ENCODE measurements at regions not wholly inside any gene's neighbourhood (a gene's known extent, or its start where the extent isn't known, plus 50 kb on each side); places are given as distances from the start of the nearest gene placed in this dataset.
"Not testable (repeated sequence)": the region's sequence is repeated elsewhere in the genome, so short reads cannot be mapped to it uniquely, and the experiment has no call there.

DNA sequence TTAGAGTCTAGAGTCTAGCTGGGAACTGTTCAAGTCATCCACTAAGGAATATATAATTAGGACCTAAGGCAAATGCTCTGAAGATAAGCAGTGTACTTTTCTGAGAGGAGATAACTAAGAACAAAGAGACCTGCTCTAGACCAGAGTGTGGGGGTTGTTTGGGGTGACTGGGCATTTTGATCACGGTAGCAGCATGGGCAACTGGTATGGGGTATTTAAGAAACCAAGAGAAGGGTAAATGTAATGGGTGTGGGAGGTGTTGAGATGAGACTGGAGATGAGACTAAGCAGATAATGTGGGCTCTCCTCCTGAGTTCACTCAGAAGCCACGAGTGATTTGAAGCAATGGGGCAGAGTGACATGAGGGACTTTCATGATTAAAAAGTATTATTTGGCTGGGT lies 1082.9 kb downstream of the GATA3 start:
- 6 to 11% methylated on average over 2 of the region's 2 CpGs for WGBS, 2 experiments (ENCODE audit: low coverage in 1 of 2, low lambda C conversion rate in 2 of 2, missing lambda C conversion rate in 2 of 2)

DNA sequence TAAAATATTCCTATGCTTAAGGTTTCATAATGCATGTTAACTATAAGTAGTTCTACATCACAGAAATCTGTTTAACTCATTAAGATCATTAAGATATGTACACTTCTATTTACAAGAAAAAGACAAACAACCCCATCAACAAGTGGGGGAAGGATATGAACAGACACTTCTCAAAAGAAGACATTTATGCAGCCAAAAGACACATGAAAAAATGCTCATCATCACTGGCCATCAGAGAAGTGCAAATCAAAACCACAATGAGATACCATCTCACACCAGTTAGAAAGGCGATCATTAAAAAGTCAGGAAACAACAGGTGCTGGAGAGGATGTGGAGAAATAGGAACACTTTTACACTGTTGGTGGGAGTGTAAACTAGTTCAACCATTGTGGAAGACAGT lies 1084.3 kb downstream of the GATA3 start:
- H3K79me2 ChIP-seq (ENCODE audit: insufficient read depth); H3K36me3 ChIP-seq (ENCODE audit: low read depth); H3K9me2 ChIP-seq (ENCODE audit: insufficient read depth); DNase-seq; H3K4me3 ChIP-seq; H3K27me3 ChIP-seq (replicated peaks; ENCODE audit: insufficient read depth); in situ Hi-C loops (cut with MboI); H2AFZ ChIP-seq; H3K27ac ChIP-seq; H3F3A ChIP-seq (ENCODE audit: insufficient read depth); H3K9me3 ChIP-seq (ENCODE audit: low read depth); H4K20me1 ChIP-seq (ENCODE audit: insufficient read depth); H3K9ac ChIP-seq; H3K4me2 ChIP-seq (ENCODE audit: unreplicated experiment); H3K4me1 ChIP-seq (ENCODE audit: insufficient read depth): not testable (repeated sequence)
- 58 to 69% methylated on average over 1 of the region's 1 CpG for WGBS, 2 experiments (ENCODE audit: low coverage in 1 of 2, low lambda C conversion rate in 2 of 2, missing lambda C conversion rate in 2 of 2)

More for the DNA sequence above, 1082.9 kb downstream of the GATA3 start:
- Histone ChIP-seq H3F3A (ENCODE audit: insufficient read depth) (no peaks in the 10 kb centered on the region), H3K27me3 (replicated peaks; ENCODE audit: insufficient read depth) (no peaks in the 10 kb centered on the region), H3K4me2 (ENCODE audit: unreplicated experiment) (no peak overlapping the region), H2AFZ (no peak overlapping the region), H4K20me1 (ENCODE audit: insufficient read depth) (no peaks in the 10 kb centered on the region), H3K9me2 (ENCODE audit: insufficient read depth) (no peaks in the 10 kb centered on the region), H3K9ac (no peak overlapping the region), H3K4me3 (no peak overlapping the region), H3K4me1 (ENCODE audit: insufficient read depth) (no peaks in the 10 kb centered on the region), H3K27ac (no peak overlapping the region), H3K9me3 (ENCODE audit: low read depth) (no peaks in the 10 kb centered on the region), H3K36me3 (ENCODE audit: low read depth) (no peaks in the 10 kb centered on the region), H3K79me2 (ENCODE audit: insufficient read depth) (no peaks in the 10 kb centered on the region)
- in situ Hi-C loops (cut with MboI), result no loop called here
- TF ChIP-seq EZH2phosphoT487 (IDR thresholded peaks at IDR 0.05; ENCODE audit: insufficient read depth, low read depth) (no peak), EZH2 (IDR thresholded peaks at IDR 0.05; ENCODE audit: insufficient read depth, poor library complexity, severe bottlenecking) (no peak)
- no peak for DNase-seq

DNA sequence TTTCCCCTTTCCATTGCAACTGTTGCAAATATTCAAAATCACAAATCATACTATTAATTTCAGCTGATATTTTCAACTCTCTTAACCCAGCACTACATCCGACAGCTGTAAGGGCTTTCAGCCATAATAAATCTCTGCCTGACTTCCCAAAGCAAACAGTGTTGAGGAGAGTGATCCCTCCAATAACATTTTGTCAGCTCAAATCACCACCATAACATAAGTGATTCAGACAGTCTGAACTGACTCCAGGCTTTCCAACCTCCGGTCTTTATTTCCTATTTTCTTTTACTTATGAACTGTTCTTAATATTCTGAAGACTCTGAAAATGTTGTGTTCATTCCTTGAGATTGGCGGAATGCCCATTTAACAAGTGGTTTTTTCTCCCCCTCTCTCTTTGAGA lies 1085.9 kb downstream of the GATA3 start:
- H3K4me2 ChIP-seq (ENCODE audit: unreplicated experiment), result no peak overlapping the region
- no peaks in the 10 kb centered on the region for H3K9me2 ChIP-seq (ENCODE audit: insufficient read depth)
- no peak overlapping the region for H3K27ac ChIP-seq
- no peak overlapping the region for H3K9ac ChIP-seq
- no peak overlapping the region for H2AFZ ChIP-seq
- no peaks in the 10 kb centered on the region for H3K79me2 ChIP-seq (ENCODE audit: insufficient read depth)
- H3F3A ChIP-seq (ENCODE audit: insufficient read depth), result no peaks in the 10 kb centered on the region
- no peaks in the 10 kb centered on the region for H3K9me3 ChIP-seq (ENCODE audit: low read depth)
- no peaks in the 10 kb centered on the region for H3K27me3 ChIP-seq (replicated peaks; ENCODE audit: insufficient read depth)
- no peaks in the 10 kb centered on the region for H3K36me3 ChIP-seq (ENCODE audit: low read depth)
- H3K4me1 ChIP-seq (ENCODE audit: insufficient read depth), result no peaks in the 10 kb centered on the region
- DNase-seq, result no peak
- H3K4me3 ChIP-seq, result no peak overlapping the region
- in situ Hi-C loops (cut with MboI), result no loop called here
- 5 to 8% methylated on average over 3 of the region's 3 CpGs for WGBS, 2 experiments (ENCODE audit: low coverage in 1 of 2, low lambda C conversion rate in 2 of 2, missing lambda C conversion rate in 2 of 2)
- H4K20me1 ChIP-seq (ENCODE audit: insufficient read depth), result no peaks in the 10 kb centered on the region
- no peak for TF ChIP-seq EZH2phosphoT487 (IDR thresholded peaks at IDR 0.05; ENCODE audit: insufficient read depth, low read depth)
- TF ChIP-seq EZH2 (IDR thresholded peaks at IDR 0.05; ENCODE audit: insufficient read depth, poor library complexity, severe bottlenecking), result no peak

DNA sequence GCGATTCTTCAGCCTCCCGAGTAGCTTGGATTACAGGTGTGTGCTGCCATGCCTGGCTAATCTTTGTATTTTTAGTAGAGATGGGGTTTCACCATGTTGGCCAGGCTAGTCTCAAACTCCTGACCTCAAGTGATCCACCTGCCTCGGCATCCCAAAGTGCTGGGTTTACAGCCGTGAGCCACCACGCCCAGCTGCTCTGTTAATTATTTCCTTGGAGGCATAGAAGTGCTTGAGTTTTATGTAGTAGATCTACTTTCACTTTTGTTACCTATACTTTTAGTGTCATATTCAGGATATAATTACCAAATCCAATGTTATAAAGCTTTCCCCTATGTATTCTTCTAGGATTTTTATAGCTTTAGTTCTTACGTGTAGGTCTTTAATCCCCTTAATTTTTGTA lies 1093.0 kb downstream of the GATA3 start:
- no peaks in the 10 kb centered on the region for H3K27me3 ChIP-seq (replicated peaks; ENCODE audit: insufficient read depth)
- WGBS, 2 experiments (ENCODE audit: low coverage in 1 of 2, low lambda C conversion rate in 2 of 2, missing lambda C conversion rate in 2 of 2), result 29 to 31% methylated on average over 6 of the region's 6 CpGs
- H3K36me3 ChIP-seq (ENCODE audit: low read depth), result no peaks in the 10 kb centered on the region
- no peaks in the 10 kb centered on the region for H4K20me1 ChIP-seq (ENCODE audit: insufficient read depth)
- H3K4me3 ChIP-seq, result no peak overlapping the region
- H3K27ac ChIP-seq, result no peak overlapping the region
- no peak overlapping the region for H2AFZ ChIP-seq
- no peak for TF ChIP-seq EZH2phosphoT487 (IDR thresholded peaks at IDR 0.05; ENCODE audit: insufficient read depth, low read depth)
- no peak for DNase-seq
- H3F3A ChIP-seq (ENCODE audit: insufficient read depth), result no peaks in the 10 kb centered on the region
- no peaks in the 10 kb centered on the region for H3K9me2 ChIP-seq (ENCODE audit: insufficient read depth)
- H3K9me3 ChIP-seq (ENCODE audit: low read depth), result no peaks in the 10 kb centered on the region
- H3K4me2 ChIP-seq (ENCODE audit: unreplicated experiment), result no peak overlapping the region
- in situ Hi-C loops (cut with MboI), result no loop called here
- no peak overlapping the region for H3K9ac ChIP-seq
- H3K79me2 ChIP-seq (ENCODE audit: insufficient read depth), result no peaks in the 10 kb centered on the region
- no peaks in the 10 kb centered on the region for H3K4me1 ChIP-seq (ENCODE audit: insufficient read depth)

DNA sequence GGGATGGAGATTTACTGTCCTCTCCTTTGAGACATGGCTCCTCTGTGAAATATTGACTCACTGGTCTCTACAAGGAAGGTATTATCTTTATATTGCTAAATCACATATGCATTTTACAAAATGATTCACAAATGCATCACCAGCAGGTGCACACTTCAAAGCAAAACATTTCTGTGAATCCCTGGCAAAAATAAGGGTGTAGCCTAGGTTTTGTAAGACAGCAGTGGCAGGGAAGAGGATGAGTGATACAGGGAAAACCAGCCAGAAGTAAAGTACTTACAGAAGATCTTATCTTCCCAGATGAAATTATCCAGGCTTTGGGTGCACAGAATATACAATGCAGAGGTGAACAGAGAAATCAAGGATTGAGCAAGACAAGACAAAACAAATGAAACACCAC lies 1094.6 kb downstream of the GATA3 start:
- no peak overlapping the region for H2AFZ ChIP-seq
- H3F3A ChIP-seq (ENCODE audit: insufficient read depth), result no peaks in the 10 kb centered on the region
- no peaks in the 10 kb centered on the region for H3K36me3 ChIP-seq (ENCODE audit: low read depth)
- H3K9ac ChIP-seq, result no peak overlapping the region
- H3K4me3 ChIP-seq, result no peak overlapping the region
- H3K4me2 ChIP-seq (ENCODE audit: unreplicated experiment), result no peak overlapping the region
- no peaks in the 10 kb centered on the region for H3K79me2 ChIP-seq (ENCODE audit: insufficient read depth)
- no peaks in the 10 kb centered on the region for H3K27me3 ChIP-seq (replicated peaks; ENCODE audit: insufficient read depth)
- no peak for DNase-seq
- H3K9me3 ChIP-seq (ENCODE audit: low read depth), result no peaks in the 10 kb centered on the region
- TF ChIP-seq EZH2 (IDR thresholded peaks at IDR 0.05; ENCODE audit: insufficient read depth, poor library complexity, severe bottlenecking), result no peak
- TF ChIP-seq EZH2phosphoT487 (IDR thresholded peaks at IDR 0.05; ENCODE audit: insufficient read depth, low read depth), result no peak
- H4K20me1 ChIP-seq (ENCODE audit: insufficient read depth), result no peaks in the 10 kb centered on the region
- H3K27ac ChIP-seq, result no peak overlapping the region
- no peaks in the 10 kb centered on the region for H3K4me1 ChIP-seq (ENCODE audit: insufficient read depth)
- no peaks in the 10 kb centered on the region for H3K9me2 ChIP-seq (ENCODE audit: insufficient read depth)
- in situ Hi-C loops (cut with MboI), result no loop called here

DNA sequence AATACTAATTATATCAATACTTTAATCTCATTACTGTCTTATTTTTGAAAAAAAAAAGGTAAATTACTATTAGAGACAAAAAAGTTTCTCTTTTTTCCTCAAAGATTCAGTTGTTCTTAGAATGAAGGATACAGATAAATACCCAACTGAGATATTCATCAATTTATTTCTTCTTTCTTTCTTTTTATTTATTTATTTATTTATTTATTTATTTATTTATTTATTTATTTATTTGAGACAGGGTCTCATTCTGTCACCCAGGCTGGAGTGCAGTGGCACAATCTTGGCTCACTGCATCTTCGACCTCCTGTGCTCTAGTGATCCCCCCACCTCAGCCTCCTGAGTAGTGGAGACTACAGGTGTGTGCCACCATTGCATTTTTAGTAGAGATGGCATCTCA lies 1098.6 kb downstream of the GATA3 start:
- H3K4me2 ChIP-seq (ENCODE audit: unreplicated experiment); H3K27ac ChIP-seq; H3K79me2 ChIP-seq (ENCODE audit: insufficient read depth); H3K27me3 ChIP-seq (replicated peaks; ENCODE audit: insufficient read depth); H3F3A ChIP-seq (ENCODE audit: insufficient read depth); H3K4me1 ChIP-seq (ENCODE audit: insufficient read depth); in situ Hi-C loops (cut with MboI); H2AFZ ChIP-seq; DNase-seq; H3K9me2 ChIP-seq (ENCODE audit: insufficient read depth); H3K4me3 ChIP-seq; H3K9me3 ChIP-seq (ENCODE audit: low read depth); H4K20me1 ChIP-seq (ENCODE audit: insufficient read depth); H3K36me3 ChIP-seq (ENCODE audit: low read depth); H3K9ac ChIP-seq: not testable (repeated sequence)
- 6% methylated on average over 1 of the region's 1 CpG for WGBS, 2 experiments (ENCODE audit: low coverage in 1 of 2, low lambda C conversion rate in 2 of 2, missing lambda C conversion rate in 2 of 2)
